HEK293 (cell line): ENCODE measurements at regions not wholly inside any gene's neighbourhood (a gene's known extent, or its start where the extent isn't known, plus 50 kb on each side); places are given as distances from the start of the nearest gene placed in this dataset.

Experiments
- CTCF ChIA-PET: fragments of 350-600 bp; formaldehyde crosslinking; extraction: SDS; loops from one replicate; lab custom pipeline; 2021; ENCODE audit warnings: antibody characterized with exemption; lab: Yijun Ruan, JAX
- POLR2A ChIA-PET: fragments of 300-600 bp; formaldehyde crosslinking; extraction: SDS; loops from one replicate; lab custom pipeline; 2020; ENCODE audit warnings: antibody characterized with exemption, inconsistent platforms; lab: Yijun Ruan, JAX
- H3K27ac ChIP-seq: fragments of 200-500 bp; sonication (Bioruptor generic); 2 replicates; pipeline ENCODE4 v1.5.1; 2014; ENCODE audit warnings: low read depth, low read length, control low read depth, inconsistent platforms; ENCODE audit errors: extremely low read depth
- H3K36me3 ChIP-seq, 2 experiments: fragments of 200-500 bp in 1 of 2; sonication (Bioruptor generic) in 1 of 2; 1 replicate in 1 of 2; 2 replicates in 1 of 2; pipeline ENCODE4 v1.5.1; 2014 to 2017; ENCODE audit warnings: inconsistent platforms in 2 of 2, low read length in 2 of 2; ENCODE audit not compliant: control insufficient read depth in 2 of 2, insufficient read depth in 1 of 2
- H3K4me1 ChIP-seq: fragments of 200-500 bp; sonication (Bioruptor generic); 2 replicates; pipeline ENCODE4 v1.5.1; 2014; ENCODE audit warnings: mild to moderate bottlenecking, low read length, inconsistent platforms; ENCODE audit not compliant: control insufficient read depth, insufficient read depth
- H3K4me3 ChIP-seq: 2 replicates; pipeline ENCODE4 v1.5.1; 2011; ENCODE audit warnings: low read depth, mild to moderate bottlenecking, control low read depth, low read length, moderate library complexity
- H3K9me3 ChIP-seq: fragments of 200-500 bp; sonication (Bioruptor generic); 2 replicates; pipeline ENCODE4 v1.5.1; 2014; ENCODE audit warnings: low read depth, low read length, inconsistent platforms; ENCODE audit not compliant: control insufficient read depth, insufficient read depth
- KLF16 ChIP-seq: fragments of 450-650 bp; formaldehyde crosslinking; IDR thresholded peaks from 2 replicates; pipeline ENCODE4 v1.5.1; 2017; ENCODE audit warnings: missing biosample characterization, missing genetic modification characterization
- SP2 ChIP-seq: fragments of 450-650 bp; formaldehyde crosslinking; IDR thresholded peaks from 2 replicates; pipeline ENCODE4 v1.5.1; 2016; ENCODE audit warnings: missing biosample characterization, missing genetic modification characterization
- TCF7L2 ChIP-seq: IDR thresholded peaks from 2 replicates; pipeline ENCODE4 v1.6.1; 2011; ENCODE audit warnings: low read depth, mild to moderate bottlenecking, inconsistent platforms, low read length, moderate library complexity, borderline replicate concordance
- ZBTB1 ChIP-seq: fragments of 450-650 bp; formaldehyde crosslinking; IDR thresholded peaks from 2 replicates; pipeline ENCODE4 v1.5.1; 2016; ENCODE audit warnings: missing biosample characterization, missing genetic modification characterization
- ZBTB21 ChIP-seq: fragments of 450-650 bp; formaldehyde crosslinking; IDR thresholded peaks from 2 replicates; pipeline ENCODE4 v1.5.1; 2017; ENCODE audit warnings: missing biosample characterization, missing genetic modification characterization
- ZNF132 ChIP-seq: fragments of 450-650 bp; formaldehyde crosslinking; IDR thresholded peaks from 2 replicates; pipeline ENCODE4 v1.5.1; 2017; ENCODE audit warnings: missing biosample characterization, missing genetic modification characterization, borderline replicate concordance
- ZNF221 ChIP-seq: fragments of 450-650 bp; formaldehyde crosslinking; IDR thresholded peaks from 2 replicates; pipeline ENCODE4 v1.5.1; 2017; ENCODE audit warnings: missing biosample characterization, missing genetic modification characterization, borderline replicate concordance
- ZNF292 ChIP-seq: fragments of 450-650 bp; formaldehyde crosslinking; IDR thresholded peaks from 2 replicates; pipeline ENCODE4 v1.5.1; 2016; ENCODE audit warnings: low read depth, missing biosample characterization, missing genetic modification characterization, borderline replicate concordance
- ZNF514 ChIP-seq: fragments of 450-650 bp; formaldehyde crosslinking; IDR thresholded peaks from 2 replicates; pipeline ENCODE4 v1.5.1; 2016; ENCODE audit warnings: missing biosample characterization, missing genetic modification characterization
- ZNF544 ChIP-seq: fragments of 450-650 bp; formaldehyde crosslinking; IDR thresholded peaks from 2 replicates; pipeline ENCODE4 v1.5.0; 2017; ENCODE audit warnings: missing biosample characterization, missing genetic modification characterization
- ZNF560 ChIP-seq: fragments of 450-650 bp; formaldehyde crosslinking; IDR thresholded peaks from 2 replicates; pipeline ENCODE4 v1.5.1; 2017; ENCODE audit warnings: missing biosample characterization, missing genetic modification characterization, borderline replicate concordance
- ZNF621 ChIP-seq: fragments of 450-650 bp; formaldehyde crosslinking; IDR thresholded peaks from 2 replicates; pipeline ENCODE4 v1.5.1; 2017; ENCODE audit warnings: missing biosample characterization, missing genetic modification characterization
- ZNF629 ChIP-seq: fragments of 450-650 bp; formaldehyde crosslinking; IDR thresholded peaks from 2 replicates; pipeline ENCODE4 v1.5.1; 2017; ENCODE audit warnings: missing biosample characterization, missing genetic modification characterization
- ZNF768 ChIP-seq: fragments of 450-650 bp; formaldehyde crosslinking; IDR thresholded peaks from 2 replicates; pipeline ENCODE4 v1.5.1; 2018; ENCODE audit warnings: missing biosample characterization, mild to moderate bottlenecking, missing genetic modification characterization
- ZNF776 ChIP-seq: fragments of 450-650 bp; formaldehyde crosslinking; IDR thresholded peaks from 2 replicates; pipeline ENCODE4 v1.5.0; 2017; ENCODE audit warnings: missing biosample characterization, missing genetic modification characterization, borderline replicate concordance
- ZNF777 ChIP-seq: fragments of 450-650 bp; formaldehyde crosslinking; IDR thresholded peaks from 2 replicates; pipeline ENCODE4 v1.5.1; 2017; ENCODE audit warnings: missing biosample characterization, missing genetic modification characterization, borderline replicate concordance
- ZNF785 ChIP-seq: fragments of 450-650 bp; formaldehyde crosslinking; IDR thresholded peaks from 2 replicates; pipeline ENCODE4 v1.5.1; 2016; ENCODE audit warnings: missing biosample characterization, missing genetic modification characterization
- ZNF843 ChIP-seq: fragments of 450-650 bp; formaldehyde crosslinking; IDR thresholded peaks from 2 replicates; pipeline ENCODE4 v1.5.1; 2016; ENCODE audit warnings: missing biosample characterization, missing genetic modification characterization
- ZXDB ChIP-seq: fragments of 450-650 bp; formaldehyde crosslinking; IDR thresholded peaks from 2 replicates; pipeline ENCODE4 v1.5.1; 2016; ENCODE audit warnings: missing biosample characterization, missing genetic modification characterization
- TF ChIP-seq, protein P1 (sequence below): fragments of 450-650 bp; formaldehyde crosslinking; IDR thresholded peaks from 2 replicates; pipeline ENCODE4 v1.5.1; 2016; ENCODE audit warnings: missing biosample characterization, missing genetic modification characterization
- TF ChIP-seq, protein P2 (sequence below): fragments of 450-650 bp; formaldehyde crosslinking; IDR thresholded peaks from 2 replicates; pipeline ENCODE4 v1.5.1; 2016; ENCODE audit warnings: missing biosample characterization, missing genetic modification characterization, borderline replicate concordance
- TF ChIP-seq, protein P3 (sequence below): fragments of 450-650 bp; formaldehyde crosslinking; IDR thresholded peaks from 2 replicates; pipeline ENCODE4 v1.5.1; 2016; ENCODE audit warnings: missing biosample characterization, missing genetic modification characterization
- TF ChIP-seq, protein P4 (sequence below): fragments of 450-650 bp; formaldehyde crosslinking; IDR thresholded peaks from 2 replicates; pipeline ENCODE4 v1.5.1; 2017; ENCODE audit warnings: missing biosample characterization, missing genetic modification characterization
- TF ChIP-seq, protein P5 (sequence below): fragments of 450-650 bp; formaldehyde crosslinking; IDR thresholded peaks from 2 replicates; pipeline ENCODE4 v1.5.1; 2016; ENCODE audit warnings: missing biosample characterization, missing genetic modification characterization

DNA sequence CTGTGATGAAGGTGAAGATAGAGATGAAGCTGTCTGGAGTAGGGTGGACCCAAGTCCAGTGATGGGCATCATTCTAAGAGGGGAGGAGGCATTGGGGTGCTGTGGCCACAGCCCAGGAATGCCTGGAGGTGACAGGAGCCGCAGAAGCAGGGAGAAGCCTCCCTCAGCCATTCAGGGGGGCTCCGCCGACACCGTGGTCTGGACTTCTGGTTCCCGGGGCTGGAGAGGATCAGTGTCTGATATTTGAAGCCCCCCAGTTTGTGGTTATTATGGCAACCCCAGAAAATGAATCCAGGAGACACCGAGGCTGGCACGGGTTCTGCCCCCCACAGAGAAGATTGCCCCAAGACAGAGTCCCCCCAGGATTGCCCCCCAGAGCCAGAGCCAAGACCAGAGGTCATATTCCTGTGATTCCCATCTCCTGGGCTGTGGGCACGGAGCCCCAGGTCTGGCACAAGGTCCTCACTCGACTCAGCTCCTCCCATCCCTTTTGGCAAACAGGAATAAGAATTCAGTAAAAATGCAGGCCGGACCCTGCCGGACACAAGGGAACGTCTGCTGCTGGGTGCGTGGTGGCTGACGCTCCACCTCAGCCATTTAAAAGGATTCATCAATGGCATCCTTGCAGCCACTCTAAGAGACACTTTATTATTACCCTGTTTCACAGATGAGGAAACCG lies 116.6 kb downstream of the CPZ start (continued):
- TF ChIP-seq, protein P1, sequence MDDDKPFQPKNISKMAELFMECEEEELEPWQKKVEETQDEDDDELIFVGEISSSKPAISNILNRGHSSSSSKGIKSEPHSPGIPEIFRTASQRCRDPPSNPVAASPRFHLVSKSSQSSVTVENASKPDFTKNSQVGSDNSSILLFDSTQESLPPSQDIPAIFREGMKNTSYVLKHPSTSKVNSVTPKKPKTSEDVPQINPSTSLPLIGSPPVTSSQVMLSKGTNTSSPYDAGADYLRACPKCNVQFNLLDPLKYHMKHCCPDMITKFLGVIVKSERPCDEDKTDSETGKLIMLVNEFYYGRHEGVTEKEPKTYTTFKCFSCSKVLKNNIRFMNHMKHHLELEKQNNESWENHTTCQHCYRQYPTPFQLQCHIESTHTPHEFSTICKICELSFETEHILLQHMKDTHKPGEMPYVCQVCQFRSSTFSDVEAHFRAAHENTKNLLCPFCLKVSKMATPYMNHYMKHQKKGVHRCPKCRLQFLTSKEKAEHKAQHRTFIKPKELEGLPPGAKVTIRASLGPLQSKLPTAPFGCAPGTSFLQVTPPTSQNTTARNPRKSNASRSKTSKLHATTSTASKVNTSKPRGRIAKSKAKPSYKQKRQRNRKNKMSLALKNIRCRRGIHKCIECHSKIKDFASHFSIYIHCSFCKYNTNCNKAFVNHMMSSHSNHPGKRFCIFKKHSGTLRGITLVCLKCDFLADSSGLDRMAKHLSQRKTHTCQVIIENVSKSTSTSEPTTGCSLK (tag by site-specific recombination): no peak
- TF ChIP-seq ZNF292 (tag by site-specific recombination) (no peak), ZNF768 (tag by site-specific recombination) (no peak), ZNF785 (tag by site-specific recombination) (no peak), ZNF776 (no peak), KLF16 (tag by site-specific recombination) (no peak), ZNF843 (tag by site-specific recombination) (no peak), ZNF514 (tag by site-specific recombination) (no peak)
- TF ChIP-seq, all 188 proteins: peak for 0

DNA sequence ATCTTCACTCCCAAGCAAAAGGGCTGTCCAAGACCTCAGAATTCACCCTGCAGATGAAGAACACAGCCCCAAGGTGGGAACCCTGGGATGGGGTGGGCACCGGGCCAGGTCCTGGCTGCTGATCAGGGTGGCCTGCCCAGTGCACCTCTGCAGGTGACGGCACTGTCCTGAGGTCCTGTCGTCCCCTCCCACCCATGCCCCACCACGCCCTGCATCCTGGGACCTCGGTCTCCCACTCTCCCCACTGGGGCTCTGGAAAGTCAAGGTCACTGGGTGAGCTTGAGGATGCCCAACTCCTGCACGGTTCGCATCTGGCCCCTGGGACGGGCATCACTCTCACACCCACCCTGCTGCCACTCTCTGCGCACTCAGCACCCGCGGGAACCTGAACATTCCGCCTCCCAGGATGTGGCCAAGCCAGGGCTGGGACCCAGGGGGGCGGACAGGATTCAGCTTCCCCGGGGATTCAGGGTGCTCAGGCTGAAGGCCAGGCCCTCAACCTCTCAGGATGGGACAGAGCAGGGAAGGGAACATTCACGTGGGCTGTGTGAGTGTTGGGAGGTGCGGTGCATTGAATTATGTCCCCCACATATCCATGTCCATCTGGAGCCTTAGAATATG lies 115.9 kb downstream of the CPZ start:
- no peaks in the 10 kb centered on the region for H3K36me3 ChIP-seq
- no peak overlapping the region for H3K27ac ChIP-seq
- TF ChIP-seq ZNF132 (tag by site-specific recombination) (no peak), ZBTB1 (no peak), ZNF629 (tag by site-specific recombination) (no peak), SP2 (tag by site-specific recombination) (no peak), ZNF560 (tag by site-specific recombination) (no peak), ZNF544 (tag by site-specific recombination) (no peak), ZBTB21 (tag by site-specific recombination) (no peak), ZNF621 (tag by site-specific recombination) (no peak), TCF7L2 (no peak), ZNF221 (no peak), ZXDB (tag by site-specific recombination) (no peak), ZNF777 (tag by site-specific recombination) (no peak)
- TF ChIP-seq, protein P2, sequence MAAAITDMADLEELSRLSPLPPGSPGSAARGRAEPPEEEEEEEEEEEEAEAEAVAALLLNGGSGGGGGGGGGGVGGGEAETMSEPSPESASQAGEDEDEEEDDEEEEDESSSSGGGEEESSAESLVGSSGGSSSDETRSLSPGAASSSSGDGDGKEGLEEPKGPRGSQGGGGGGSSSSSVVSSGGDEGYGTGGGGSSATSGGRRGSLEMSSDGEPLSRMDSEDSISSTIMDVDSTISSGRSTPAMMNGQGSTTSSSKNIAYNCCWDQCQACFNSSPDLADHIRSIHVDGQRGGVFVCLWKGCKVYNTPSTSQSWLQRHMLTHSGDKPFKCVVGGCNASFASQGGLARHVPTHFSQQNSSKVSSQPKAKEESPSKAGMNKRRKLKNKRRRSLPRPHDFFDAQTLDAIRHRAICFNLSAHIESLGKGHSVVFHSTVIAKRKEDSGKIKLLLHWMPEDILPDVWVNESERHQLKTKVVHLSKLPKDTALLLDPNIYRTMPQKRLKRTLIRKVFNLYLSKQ (tag by site-specific recombination): no peak
- TF ChIP-seq, protein P3, sequence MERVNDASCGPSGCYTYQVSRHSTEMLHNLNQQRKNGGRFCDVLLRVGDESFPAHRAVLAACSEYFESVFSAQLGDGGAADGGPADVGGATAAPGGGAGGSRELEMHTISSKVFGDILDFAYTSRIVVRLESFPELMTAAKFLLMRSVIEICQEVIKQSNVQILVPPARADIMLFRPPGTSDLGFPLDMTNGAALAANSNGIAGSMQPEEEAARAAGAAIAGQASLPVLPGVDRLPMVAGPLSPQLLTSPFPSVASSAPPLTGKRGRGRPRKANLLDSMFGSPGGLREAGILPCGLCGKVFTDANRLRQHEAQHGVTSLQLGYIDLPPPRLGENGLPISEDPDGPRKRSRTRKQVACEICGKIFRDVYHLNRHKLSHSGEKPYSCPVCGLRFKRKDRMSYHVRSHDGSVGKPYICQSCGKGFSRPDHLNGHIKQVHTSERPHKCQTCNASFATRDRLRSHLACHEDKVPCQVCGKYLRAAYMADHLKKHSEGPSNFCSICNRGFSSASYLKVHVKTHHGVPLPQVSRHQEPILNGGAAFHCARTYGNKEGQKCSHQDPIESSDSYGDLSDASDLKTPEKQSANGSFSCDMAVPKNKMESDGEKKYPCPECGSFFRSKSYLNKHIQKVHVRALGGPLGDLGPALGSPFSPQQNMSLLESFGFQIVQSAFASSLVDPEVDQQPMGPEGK (tag by site-specific recombination): no peak
- TF ChIP-seq, protein P4, sequence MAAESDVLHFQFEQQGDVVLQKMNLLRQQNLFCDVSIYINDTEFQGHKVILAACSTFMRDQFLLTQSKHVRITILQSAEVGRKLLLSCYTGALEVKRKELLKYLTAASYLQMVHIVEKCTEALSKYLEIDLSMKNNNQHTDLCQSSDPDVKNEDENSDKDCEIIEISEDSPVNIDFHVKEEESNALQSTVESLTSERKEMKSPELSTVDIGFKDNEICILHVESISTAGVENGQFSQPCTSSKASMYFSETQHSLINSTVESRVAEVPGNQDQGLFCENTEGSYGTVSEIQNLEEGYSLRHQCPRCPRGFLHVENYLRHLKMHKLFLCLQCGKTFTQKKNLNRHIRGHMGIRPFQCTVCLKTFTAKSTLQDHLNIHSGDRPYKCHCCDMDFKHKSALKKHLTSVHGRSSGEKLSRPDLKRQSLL (tag by site-specific recombination): no peak
- TF ChIP-seq, protein P5, sequence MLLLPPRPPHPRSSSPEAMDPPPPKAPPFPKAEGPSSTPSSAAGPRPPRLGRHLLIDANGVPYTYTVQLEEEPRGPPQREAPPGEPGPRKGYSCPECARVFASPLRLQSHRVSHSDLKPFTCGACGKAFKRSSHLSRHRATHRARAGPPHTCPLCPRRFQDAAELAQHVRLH: no peak
- ChIA-PET CTCF (no interaction called here), POLR2A (no interaction called here)
- no peaks in the 10 kb centered on the region for H3K9me3 ChIP-seq
- H3K4me3 ChIP-seq: no peak overlapping the region
- no peaks in the 10 kb centered on the region for H3K4me1 ChIP-seq
